Globus pallidus (tissue), 1 donor: ENCODE measurements at regions not wholly inside any gene's neighbourhood (a gene's known extent, or its start where the extent isn't known, plus 50 kb on each side); places are given as distances from the start of the nearest gene placed in this dataset.
"Not testable (repeated sequence)": the region's sequence is repeated elsewhere in the genome, so short reads cannot be mapped to it uniquely, and the experiment has no call there.

Experiments used
- DNase-seq: peaks from one replicate; pipeline ENCODE4 v3.0.0-alpha.2; 2015; ENCODE audit warnings: low spot score

DNA sequence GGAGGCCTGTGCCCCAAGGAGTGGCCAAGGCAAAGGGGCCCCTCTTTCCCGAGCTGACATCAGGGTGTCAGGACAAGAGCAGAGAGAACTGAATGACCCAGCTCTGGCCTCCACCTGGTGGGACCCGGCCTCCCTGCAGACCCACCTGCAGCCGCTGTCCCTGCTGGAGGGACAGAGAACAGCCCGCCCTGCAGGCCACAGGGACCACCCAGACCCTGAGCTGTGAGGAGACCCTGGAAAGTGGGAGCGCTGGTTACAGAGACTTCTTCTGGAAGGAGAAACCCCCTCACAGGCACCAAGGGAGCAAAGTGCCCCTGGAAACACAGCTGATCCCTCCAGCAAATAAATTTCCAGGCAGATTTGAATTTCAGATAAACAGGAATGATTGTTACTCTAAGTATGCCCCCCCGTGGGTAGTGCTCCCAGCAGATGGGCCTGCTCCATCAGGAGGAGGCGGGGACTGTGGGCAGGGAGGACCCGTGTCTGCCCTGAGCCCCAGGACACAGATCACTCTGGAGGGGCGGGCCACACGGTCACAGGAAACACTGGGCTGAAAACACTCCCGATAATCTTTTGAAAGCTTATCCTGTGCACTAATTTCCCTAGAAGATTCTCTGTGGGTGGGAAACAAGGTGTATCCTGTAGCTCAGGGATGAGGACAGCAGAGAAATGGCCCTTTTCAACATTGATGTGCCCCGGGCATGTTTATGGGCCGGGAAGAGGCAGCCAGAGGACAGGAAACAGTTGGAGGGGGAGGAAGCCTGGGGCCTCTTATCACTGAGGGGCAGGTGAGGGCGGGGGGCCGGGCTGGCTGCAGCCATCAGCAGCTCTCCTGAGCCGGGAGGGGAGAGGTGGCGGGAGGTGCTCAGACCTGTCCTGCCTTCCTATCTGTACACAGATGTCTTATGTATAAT is 276.0 kb downstream of the ADGRD1 start:
- no peak for DNase-seq

DNA sequence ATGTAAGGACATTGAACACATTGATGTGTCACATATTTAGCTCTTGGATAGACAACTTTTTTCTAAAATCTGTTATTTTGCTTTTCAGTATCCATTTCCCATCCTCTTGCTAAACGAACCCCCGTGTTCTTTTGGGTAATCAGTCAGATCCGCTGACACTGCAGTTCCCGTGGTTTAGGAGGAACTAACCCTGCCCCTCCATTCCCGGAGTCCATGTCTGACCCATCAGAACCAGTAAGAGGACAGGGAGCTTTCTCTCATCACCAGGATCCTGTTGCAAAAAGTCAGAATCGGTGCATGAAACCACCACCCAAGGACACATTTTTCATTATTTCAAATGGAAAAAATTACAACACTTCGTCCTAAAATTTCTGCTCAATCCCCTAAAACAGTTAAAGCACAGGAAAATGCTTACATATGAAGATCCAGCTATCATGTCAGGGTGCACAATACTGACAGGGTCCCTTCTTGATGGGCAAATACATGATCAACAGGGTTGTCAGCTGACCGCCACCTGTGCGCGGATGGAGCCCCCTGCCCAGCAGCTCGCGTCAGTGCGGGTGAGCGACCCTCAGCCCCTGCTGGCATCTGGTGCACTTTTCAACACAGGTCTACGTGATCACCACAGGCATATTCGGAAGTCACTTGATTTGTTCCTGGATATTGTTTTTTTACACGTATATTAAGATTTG is 276.8 kb downstream of the ADGRD1 start:
- DNase-seq = no peak

DNA sequence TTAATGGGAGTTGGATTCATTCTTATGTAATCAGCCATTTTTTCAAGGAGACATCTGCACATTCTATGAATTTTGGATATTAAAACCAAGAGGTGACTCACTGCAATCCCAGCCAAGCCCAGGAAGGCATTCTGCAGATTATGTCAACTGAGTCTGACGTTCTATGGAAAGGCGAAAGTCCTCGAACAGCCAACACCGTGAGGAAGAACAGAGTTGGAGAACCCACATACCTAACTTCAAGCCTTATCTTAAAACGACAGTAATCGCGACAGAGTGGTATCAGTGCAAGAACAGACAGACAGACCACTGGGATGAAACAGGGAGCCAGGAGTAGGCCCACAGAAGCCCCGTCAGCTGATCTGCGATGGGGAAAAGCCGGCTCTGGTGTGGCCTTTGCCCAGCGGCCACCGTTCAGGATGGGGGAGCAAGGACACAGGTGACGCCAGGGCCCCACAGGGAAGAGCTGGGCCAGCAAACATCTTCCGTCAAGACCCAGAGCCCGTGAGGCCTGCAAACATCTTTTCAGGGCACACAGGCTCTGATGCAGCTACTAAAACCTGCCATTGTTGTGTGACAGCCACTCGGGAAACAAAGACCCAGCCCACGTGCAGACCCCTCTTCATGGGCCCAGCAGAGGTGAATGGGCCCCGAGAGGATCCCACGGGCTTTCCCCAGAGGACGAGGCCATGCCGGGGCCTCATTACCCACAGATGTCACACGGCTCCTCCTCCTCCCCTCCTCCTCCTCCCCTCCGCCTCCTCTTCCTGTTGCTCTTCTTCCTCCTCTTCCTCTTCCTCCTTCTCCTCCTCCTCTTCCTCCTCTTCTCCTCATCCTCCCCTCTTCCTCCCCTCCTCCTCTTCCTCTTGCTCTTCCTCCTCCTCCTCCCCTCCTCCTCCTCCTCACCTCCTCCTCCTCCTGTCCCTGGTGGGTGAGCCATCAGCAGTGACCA is 277.6 kb downstream of the ADGRD1 start:
- DNase-seq = no peak

DNA sequence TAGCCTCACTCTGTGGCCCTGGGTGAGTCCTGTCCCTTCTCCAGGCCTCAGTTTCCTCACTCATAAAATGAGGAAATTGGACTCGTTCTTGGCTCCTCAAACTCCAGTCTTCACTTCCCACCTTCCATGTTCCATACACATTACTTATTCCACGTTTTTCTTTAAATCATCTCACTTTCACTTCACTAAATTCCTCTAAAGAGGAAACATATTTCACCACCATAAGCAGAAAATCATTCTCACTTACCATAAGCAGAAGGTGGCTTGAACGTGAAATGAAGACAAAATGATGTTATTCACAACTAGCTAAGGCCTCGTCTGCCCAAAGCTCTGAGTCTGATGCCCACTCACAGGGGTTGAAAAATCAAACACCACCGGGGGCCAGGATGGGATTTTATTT is 278.3 kb downstream of the ADGRD1 start:
- no peak for DNase-seq

DNA sequence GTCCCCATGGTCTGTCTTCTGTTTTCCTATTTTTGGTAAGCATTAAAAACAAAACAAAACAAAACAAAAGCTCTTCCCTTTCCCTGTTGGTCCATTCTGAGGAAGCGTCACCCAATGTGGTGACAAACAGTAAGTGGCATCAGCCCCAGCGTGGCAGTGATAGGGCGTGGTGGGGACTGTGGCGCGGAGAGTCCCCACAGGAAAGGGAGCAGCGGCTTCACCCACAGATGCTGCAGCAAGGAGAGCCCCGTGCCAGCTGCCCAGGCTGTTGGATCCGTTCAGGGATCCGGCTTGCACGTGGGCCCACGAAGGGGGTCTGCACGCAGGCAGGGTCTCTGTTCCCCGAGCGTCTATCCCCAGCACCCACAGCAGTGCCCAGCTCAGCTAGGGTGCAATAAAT is 279.2 kb downstream of the ADGRD1 start:
- not testable (repeated sequence) for DNase-seq

DNA sequence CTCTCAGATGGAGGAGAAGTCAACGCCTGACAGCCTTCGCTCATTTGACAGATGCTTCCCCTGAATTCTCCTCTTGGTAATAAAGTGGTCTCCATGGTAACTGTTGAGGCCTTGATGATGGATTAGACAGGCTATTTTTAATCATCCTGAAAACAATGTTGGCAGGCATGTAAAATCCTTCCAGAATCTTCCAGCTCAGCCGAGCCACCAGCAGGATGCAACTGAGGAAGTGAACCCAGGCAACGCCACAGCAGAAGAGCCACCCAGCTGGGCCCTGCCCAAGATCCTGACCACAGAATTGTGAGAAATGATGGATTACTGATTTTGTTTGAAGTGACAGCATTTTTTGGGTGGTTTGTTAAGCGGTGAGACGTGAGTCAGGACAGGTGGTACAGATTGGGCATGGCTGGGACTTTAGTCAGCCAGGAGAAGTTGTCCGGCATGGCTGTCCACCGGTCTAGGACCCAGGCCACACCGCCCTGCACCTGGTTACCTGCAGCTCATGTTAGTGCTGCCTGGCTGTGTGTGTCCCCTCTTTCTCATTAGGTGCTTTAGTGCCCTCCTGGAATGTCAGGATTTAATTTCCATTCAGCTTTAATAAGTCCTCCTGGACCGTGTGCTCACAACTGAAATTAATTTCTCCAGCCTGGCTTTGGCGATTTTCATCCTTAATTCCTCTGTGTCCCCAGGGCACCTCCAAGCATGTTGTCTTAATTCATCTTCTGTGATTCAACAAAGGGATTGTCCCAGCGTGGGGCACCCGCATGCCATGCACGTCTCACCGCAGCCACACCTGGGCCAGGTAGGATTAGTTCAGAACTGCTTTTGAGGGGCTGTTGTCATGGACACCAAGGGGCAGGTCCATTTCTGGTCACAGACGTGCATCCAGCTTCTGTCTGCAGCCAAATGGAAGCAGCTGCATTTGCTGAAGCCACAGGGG is 280.4 kb downstream of the ADGRD1 start:
- DNase-seq = not testable (repeated sequence)

DNA sequence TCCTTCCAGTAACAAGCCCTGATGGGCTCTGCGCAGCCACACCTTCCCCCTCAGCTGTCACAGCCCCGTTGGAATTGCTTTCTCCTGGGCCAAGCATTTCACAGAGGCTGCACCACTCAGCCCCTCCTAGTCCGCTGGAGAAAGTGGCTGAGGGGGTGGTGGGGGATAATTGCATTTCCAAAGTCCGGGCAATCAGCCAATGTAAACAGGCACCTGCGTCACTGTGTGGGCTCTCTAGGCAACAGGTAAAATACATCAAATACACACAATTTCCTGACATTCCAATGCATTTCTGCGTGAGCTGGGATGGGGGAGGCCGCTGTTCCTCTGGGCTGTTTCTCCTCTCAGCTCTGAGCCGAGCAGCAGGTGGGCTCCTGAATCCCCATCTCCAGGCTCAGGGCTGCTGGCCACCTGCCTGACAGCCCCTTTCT is 281.1 kb downstream of the ADGRD1 start:
- DNase-seq = not testable (repeated sequence)

DNA sequence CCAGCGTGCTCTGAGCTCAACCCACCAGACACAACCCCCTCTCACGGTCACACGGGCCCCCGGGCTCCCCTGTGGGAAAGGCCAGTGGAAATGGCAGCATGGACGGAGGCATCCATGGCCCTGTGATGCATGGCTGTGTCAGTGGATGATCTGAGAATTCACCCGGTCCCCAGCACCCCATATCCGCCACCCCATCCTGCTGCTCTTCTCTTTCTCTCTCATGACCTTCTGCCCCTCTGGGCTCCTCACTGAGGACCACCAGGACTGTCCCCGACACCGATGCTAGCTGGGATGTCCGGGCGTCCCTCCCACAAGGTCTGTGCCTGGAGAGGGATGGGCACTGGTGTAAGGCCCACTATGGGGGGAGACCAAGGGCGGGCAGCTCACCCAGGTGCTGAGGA is 282.2 kb downstream of the ADGRD1 start:
- no peak for DNase-seq

DNA sequence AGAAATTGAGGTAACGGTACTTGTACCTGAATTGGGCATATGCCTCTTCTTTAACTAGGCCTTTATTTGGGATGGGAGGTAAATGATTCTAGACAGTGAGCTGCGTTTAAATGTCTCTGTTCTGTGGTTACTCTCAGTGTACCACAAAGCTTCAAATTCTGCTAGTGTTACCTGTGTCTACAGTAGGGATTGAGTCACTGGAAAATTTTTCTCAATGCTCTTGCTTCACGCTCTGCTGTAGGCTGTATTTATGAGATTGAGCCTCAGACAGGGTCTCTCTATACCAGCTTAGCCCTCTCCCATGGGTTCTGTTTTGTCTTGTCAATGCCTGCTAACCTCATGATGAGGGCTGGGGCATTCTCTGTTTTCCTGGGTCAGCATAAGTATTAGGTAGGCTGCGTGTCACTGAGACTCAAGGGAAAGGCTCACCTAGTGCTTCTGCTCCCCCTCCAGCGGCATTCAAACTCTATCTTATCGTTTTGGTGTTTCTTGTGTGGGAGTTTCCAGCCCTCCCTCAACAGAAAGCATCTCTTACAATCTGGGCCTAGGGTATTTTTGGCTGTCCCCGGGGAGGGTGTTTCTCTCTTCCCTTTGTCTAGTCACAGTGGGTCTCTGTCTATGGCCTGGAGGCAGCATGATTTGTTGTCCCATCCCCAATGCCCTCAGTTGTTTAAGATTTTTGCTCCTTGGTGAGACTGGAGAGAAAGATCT is 285.8 kb downstream of the ADGRD1 start:
- no peak for DNase-seq

DNA sequence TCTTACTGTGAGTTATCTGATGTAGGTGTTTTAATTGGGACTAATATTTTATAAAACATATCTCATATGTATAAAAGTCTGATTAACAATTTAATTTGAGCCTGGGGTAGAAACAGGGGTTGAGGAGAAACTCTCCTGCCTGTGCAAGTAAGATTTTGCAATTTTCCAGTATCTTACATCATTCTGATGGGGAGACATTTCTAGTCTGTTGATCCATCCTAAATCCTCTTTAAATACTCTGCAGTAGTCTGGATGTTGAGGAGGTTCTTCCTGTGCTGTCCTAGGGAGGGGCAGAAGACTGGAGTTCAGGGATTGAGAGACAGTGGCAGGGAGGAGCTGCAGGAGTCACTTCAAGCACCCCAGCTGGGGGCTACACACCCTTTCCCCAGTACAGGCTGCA is 287.8 kb downstream of the ADGRD1 start:
- DNase-seq = no peak

DNA sequence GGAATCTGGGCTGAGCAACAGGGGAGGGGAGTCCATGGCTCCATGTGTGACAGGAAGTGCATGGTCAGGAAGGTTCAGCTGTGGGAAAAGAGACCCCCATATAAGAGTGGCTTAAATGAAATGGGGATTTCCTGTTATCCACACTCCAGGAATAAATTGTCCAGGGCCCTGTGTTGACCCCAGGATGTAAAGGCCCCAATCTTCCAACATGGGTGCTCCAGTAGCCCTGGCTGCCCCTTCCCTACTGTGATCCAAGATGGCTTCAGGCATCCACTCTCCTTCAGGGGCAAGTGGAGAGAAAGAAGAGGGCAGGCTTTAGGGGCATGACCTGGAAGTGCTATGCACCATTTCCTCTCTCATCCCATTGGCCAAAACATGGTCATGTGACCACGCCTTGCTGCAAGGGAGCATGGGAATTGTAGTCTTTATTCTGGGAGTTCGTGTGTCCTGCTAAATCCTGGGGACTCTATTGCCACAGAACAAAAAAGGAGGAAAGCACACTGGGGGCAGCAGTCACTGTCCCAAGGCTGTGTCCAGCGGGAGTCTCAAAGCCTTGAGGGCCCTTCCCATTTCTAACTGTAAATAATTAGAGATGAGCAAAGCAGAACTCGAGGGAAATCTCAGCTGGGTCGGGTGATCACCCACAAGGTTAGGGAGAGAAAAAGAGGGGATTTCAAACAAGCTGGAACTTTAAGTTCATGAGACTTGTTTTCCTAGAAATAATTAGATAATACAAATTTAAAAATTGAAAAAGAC is 289.2 kb downstream of the ADGRD1 start:
- no peak for DNase-seq

DNA sequence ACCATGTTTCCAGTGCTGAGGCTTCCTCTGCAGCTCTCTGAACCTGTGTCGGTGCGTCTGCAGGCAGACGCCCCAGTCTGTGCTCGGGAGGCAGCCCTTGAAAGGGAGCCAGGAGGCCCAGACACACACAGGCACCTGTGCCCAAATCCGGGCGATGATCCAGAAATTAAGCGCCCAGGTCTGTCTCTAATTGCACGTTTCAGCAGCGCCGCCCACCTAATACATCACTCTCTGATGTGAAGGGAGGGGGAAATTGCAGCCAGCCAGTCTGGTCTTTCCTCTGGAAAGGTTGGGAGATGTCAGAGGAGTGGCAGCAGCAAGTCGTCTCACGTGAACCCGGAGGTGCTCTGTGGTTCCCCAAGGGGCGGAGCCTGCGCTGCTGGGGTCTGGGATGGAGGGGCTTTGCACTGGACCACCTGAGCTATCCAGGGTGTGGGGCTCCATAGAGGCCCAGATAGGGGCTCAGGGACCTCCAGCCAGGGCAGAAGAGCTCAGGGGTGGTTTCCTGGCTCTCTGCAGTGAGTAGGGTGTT is 290.5 kb downstream of the ADGRD1 start:
- not testable (repeated sequence) for DNase-seq

DNA sequence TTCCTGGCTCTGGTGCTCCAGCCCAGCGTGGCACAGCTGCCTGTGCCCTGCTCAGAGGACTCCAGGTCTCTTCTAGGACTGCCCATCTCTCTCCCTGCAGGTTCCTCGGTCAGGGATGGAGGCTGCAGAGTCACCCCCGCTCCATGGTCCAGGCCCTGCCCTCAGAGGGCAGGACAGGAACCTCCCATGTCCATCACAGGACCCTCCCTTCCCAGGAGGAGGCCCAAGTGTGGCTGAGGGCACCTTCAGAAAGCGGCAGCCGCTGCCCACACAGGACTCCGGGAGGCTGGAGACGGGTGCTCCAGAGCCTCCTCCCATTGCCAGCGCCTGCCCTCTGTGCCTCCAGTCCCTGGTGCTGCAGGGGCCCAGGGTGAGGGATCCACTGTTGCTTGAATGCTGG is 291.5 kb downstream of the ADGRD1 start:
- DNase-seq = not testable (repeated sequence)

DNA sequence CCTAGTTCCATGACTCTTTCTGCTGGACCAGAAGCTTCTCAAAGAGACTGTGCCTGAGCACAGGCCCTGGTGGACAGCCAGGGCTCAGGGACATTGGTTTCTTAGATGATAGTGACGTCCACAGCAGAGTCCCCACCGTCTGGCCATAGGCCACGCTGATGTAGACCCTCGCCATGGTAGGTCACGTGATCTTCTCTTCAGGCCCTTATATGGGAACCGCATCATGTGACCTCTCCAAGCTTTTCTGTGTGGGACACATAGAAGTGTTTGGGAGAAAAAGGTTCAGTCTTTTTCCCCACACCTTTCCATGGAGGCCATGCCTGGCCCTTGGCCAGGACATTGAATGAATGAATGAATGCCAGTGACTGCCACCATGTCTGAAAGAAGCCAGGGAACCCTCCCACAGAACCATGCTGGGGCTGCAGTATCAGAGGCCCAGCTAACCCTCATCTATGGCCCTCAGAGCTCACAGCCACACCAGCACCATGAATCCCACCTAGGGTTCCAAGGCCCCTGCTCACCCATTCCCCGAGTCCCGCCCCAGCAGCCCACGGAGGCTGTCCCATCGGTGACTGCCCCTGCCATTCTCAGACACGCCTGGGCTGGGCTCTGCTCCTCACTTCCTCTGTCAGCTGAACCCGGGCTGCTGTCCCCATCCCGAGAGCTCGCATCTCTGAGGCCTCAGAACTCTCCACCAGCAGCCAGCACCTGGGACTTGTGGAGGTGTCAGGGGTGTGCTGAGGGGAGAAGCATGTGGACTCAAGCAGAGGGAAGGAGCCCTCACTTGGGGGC is 292.1 kb downstream of the ADGRD1 start:
- DNase-seq = no peak

DNA sequence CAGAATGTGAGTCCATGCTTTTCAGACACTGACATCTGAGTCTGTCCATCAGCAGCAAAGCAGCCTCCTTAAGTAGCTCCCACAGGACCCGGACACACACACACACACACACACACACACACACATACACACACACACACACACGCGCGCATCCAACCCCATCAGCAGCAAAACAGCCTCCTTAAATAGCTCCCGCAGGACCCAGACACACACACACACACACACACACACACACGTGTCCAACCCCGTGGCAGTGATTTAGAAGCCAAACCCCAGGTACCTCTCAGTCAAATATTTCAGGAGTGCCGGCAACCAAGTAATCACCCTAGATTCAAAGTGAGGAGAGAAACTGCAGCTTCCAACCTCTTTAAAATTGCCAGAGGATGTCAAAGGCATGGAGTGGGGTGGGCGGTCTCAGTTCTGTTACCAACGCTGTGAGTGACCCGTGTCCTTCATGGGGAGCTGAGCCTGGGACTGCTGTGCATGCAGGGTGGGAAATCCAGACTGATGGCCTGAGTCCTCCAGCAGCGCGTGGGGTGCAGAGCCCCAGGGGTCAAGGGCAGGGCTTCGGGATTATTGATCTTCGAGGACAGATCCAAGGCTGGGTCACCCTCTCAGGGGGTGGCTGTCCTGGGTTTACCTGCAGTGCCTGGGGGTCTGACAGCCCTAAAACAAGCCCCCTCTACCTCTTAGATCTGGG is 293.5 kb downstream of the ADGRD1 start:
- not testable (repeated sequence) for DNase-seq

DNA sequence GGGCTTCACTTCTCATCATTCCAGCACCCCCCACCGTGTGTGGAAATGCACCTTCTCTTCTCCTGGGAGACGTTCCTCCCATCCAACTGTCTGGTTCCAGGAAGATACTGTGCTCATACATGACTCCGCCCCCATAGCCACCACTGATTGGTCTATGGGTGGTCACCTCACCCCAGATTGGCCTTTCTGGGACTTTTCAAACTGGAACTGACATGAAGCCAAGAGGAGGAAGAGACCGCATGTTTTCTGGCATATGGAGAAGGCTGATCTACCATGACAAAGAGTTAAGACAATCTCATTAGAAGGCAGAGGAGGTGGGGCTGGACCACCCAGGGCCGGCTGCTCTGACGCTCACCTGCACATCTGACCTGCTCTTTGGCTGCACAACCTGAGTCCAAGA is 294.2 kb downstream of the ADGRD1 start:
- not testable (repeated sequence) for DNase-seq

DNA sequence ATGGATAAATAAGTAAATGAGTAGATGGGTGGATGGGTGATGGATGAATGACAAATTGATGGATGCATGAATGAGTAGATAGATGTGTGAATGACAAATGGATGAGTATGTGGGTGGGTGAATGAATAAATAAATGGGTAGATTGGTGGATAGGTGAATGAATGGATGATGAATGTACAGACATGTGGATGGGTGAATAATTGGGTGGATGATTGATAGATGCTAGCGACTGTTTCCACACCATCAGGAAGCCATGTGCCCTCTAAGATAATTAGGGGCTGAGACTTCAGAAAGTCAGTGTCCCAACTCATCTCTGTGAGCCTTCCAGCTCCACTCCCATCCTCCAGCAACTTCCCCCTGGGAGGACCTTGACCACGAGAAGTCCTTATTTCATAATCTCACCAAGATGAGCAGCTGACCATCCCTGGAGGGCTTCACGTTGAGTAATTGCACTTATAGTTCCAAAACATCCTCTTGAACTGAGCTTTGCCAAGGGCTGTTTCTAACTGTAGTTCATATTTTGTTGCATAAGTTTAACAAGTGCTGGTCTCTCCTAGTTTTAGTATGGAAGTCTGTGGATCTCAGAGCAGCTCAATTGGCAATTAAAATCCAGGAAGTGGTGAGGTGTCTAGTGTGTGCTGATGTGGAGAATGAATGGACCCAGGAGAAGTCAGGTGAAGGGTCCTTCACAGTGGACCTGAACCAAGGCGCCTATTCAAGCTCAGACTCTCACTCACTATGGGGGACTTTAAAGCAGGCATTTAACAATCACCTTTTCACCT is 295.7 kb downstream of the ADGRD1 start:
- no peak for DNase-seq
